PC-9 (cell line): ENCODE measurements at regions not wholly inside any gene's neighbourhood (a gene's known extent, or its start where the extent isn't known, plus 50 kb on each side); places are given as distances from the start of the nearest gene placed in this dataset.

Experiments
- BruUV-seq: library from RNA; stranded (reverse); fragments of 400-500 nt; replicated peaks from 2 replicates; lab custom pipeline; 2021; lab: Mats Ljungman, UMichigan
- CTCF ChIA-PET: fragments of 300-600 bp; sonication (Branson Sonifier 250); formaldehyde crosslinking; loops from one replicate; lab custom pipeline; 2022; ENCODE audit warnings: antibody characterized with exemption; lab: Charles Lee
- POLR2A ChIA-PET: fragments of 300-600 bp; sonication (Branson Sonifier 250); formaldehyde crosslinking; loops from one replicate; lab custom pipeline; 2022; ENCODE audit warnings: antibody characterized with exemption; ENCODE audit not compliant: unreplicated experiment; lab: Charles Lee
- DNase-seq, 2 experiments: peaks; one replicate each; pipeline versions ENCODE4 v3.0.0 to v3.0.0-alpha.2; 2015 to 2022; ENCODE audit warnings: mixed read lengths in 1 of 2
- H2AFZ ChIP-seq: fragments of 200-600 bp; sonication (generic); 2 replicates; pipeline ENCODE4 v1.8.1; 2017; ENCODE audit warnings: antibody characterized with exemption
- H3F3A ChIP-seq: fragments of 200-600 bp; sonication (generic); 2 replicates; pipeline ENCODE4 v1.8.1; 2017; ENCODE audit warnings: antibody characterized with exemption, mild to moderate bottlenecking, low read depth; ENCODE audit not compliant: insufficient read depth
- H3K27ac ChIP-seq: fragments of 200-600 bp; sonication (generic); 2 replicates; pipeline ENCODE4 v1.6.1; 2016; ENCODE audit warnings: mixed run types
- H3K27me3 ChIP-seq: fragments of 200-600 bp; sonication (generic); 2 replicates; pipeline ENCODE4 v1.6.1; 2016; ENCODE audit warnings: low read depth, mixed run types; ENCODE audit not compliant: insufficient read depth
- H3K36me3 ChIP-seq: fragments of 200-600 bp; sonication (generic); 2 replicates; pipeline ENCODE4 v1.6.1; 2016; ENCODE audit warnings: low read depth, mixed run types
- H3K4me1 ChIP-seq: fragments of 200-600 bp; sonication (generic); replicated peaks from 2 replicates; pipeline ENCODE4 v1.6.1; 2016; ENCODE audit warnings: mixed run types; ENCODE audit not compliant: insufficient read depth
- H3K4me2 ChIP-seq: fragments of 200-600 bp; sonication (generic); 2 replicates; pipeline ENCODE4 v1.6.1; 2017; ENCODE audit warnings: mixed run types
- H3K4me3 ChIP-seq: fragments of 200-600 bp; sonication (generic); 2 replicates; pipeline ENCODE4 v1.6.1; 2016; ENCODE audit warnings: mixed run types
- H3K79me2 ChIP-seq: fragments of 200-600 bp; sonication (generic); 2 replicates; pipeline ENCODE4 v1.6.1; 2017; ENCODE audit warnings: low read depth, mixed run types
- H3K9me2 ChIP-seq: fragments of 200-600 bp; sonication (generic); 2 replicates; pipeline ENCODE4 v1.8.1; 2017; ENCODE audit warnings: mild to moderate bottlenecking; ENCODE audit not compliant: insufficient read depth
- H3K9me3 ChIP-seq: fragments of 200-600 bp; sonication (generic); 2 replicates; pipeline ENCODE4 v1.8.1; 2016; ENCODE audit warnings: low read depth; ENCODE audit not compliant: insufficient read depth
- H4K20me1 ChIP-seq: fragments of 200-600 bp; sonication (generic); 2 replicates; pipeline ENCODE4 v1.8.1; 2017; ENCODE audit not compliant: insufficient read depth
- EZH2 ChIP-seq: fragments of 200-600 bp; sonication (generic); IDR thresholded peaks from 2 replicates; pipeline ENCODE4 v1.8.0; 2017; ENCODE audit warnings: antibody characterized with exemption, low read depth
- intact Hi-C: fragments of 100-400 bp; cut with micrococcal nuclease; formaldehyde crosslinking; loops from one replicate; pipeline ENCODE4 v1.10.0; 2022; ENCODE audit not compliant: unreplicated experiment
- TF ChIP-seq, protein P1 (sequence below): fragments of 200-600 bp; sonication (generic); conservative IDR thresholded peaks from 2 replicates; pipeline ENCODE4 v1.6.1; 2017; ENCODE audit warnings: mixed run types, antibody characterized with exemption, mild to moderate bottlenecking, moderate library complexity

DNA sequence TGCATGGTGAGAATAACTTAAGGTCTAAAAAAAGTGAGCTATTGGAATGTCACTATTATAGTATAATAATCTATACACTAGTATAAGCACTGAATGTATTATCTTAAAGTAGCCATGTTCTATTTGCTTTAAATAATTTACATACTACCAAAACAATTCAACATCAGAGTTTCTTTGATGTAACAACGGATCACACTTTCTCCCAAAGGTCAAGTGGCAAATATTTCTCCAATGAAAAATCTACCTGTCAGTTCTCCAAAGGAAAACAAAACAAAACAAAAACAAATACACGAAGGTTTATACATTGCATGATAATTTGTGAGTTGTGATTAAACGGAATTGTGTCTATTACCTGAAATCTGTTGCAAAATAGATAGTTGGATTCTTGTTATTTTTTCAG is 581.4 kb downstream of the USP25 start:
- H3K79me2 ChIP-seq: no peaks in the 10 kb centered on the region
- BruUV-seq: no TSS peak
- H3F3A ChIP-seq: no peaks in the 10 kb centered on the region
- H3K4me3 ChIP-seq: no peak overlapping the region
- H3K9me3 ChIP-seq: no peaks in the 10 kb centered on the region; the same call in 1 of the 2 replicates
- DNase-seq: no peak
- CTCF ChIA-PET: no interaction called here
- no peaks in the 10 kb centered on the region for H3K9me2 ChIP-seq
- H3K4me1 ChIP-seq: no peaks in the 10 kb centered on the region
- H3K4me2 ChIP-seq: no peak overlapping the region
- H4K20me1 ChIP-seq: no peaks in the 10 kb centered on the region
- H3K27me3 ChIP-seq: no peaks in the 10 kb centered on the region
- no peak overlapping the region for H2AFZ ChIP-seq
- POLR2A ChIA-PET: no interaction called here
- no peak overlapping the region for H3K27ac ChIP-seq
- H3K36me3 ChIP-seq: no peaks in the 10 kb centered on the region
- intact Hi-C loops: no loop called here
- TF ChIP-seq, protein P1, sequence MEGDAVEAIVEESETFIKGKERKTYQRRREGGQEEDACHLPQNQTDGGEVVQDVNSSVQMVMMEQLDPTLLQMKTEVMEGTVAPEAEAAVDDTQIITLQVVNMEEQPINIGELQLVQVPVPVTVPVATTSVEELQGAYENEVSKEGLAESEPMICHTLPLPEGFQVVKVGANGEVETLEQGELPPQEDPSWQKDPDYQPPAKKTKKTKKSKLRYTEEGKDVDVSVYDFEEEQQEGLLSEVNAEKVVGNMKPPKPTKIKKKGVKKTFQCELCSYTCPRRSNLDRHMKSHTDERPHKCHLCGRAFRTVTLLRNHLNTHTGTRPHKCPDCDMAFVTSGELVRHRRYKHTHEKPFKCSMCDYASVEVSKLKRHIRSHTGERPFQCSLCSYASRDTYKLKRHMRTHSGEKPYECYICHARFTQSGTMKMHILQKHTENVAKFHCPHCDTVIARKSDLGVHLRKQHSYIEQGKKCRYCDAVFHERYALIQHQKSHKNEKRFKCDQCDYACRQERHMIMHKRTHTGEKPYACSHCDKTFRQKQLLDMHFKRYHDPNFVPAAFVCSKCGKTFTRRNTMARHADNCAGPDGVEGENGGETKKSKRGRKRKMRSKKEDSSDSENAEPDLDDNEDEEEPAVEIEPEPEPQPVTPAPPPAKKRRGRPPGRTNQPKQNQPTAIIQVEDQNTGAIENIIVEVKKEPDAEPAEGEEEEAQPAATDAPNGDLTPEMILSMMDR: no peak
- no peak for TF ChIP-seq EZH2

GRCh38 chr21:16312321-16312720 is 582.5 kb downstream of the USP25 start:
- no peak overlapping the region for H3K4me3 ChIP-seq
- no TSS peak for BruUV-seq
- H2AFZ ChIP-seq: no peak overlapping the region
- CTCF ChIA-PET: no interaction called here
- H3K27ac ChIP-seq: no peak overlapping the region
- no peaks in the 10 kb centered on the region for H3K36me3 ChIP-seq
- no peaks in the 10 kb centered on the region; the same call in 1 of the 2 replicates for H3K9me3 ChIP-seq
- no peaks in the 10 kb centered on the region for H4K20me1 ChIP-seq
- no peaks in the 10 kb centered on the region for H3F3A ChIP-seq
- TF ChIP-seq, protein P1: no peak
- no peak for TF ChIP-seq EZH2
- H3K9me2 ChIP-seq: no peaks in the 10 kb centered on the region
- no peaks in the 10 kb centered on the region for H3K4me1 ChIP-seq
- no peaks in the 10 kb centered on the region for H3K27me3 ChIP-seq
- POLR2A ChIA-PET: interaction anchor here (0.6 kb wide), 1 partner anchor 340 kb away, joined by 6 read pairs; no protein-coding TSS in a partner anchor
- intact Hi-C loops: no loop called here
- DNase-seq: no peak
- no peak overlapping the region for H3K4me2 ChIP-seq
- H3K79me2 ChIP-seq: no peaks in the 10 kb centered on the region

GRCh38 chr21:16315223-16315622 is 585.4 kb downstream of the USP25 start:
- no peaks in the 10 kb centered on the region for H3K36me3 ChIP-seq
- no peak for DNase-seq
- ChIA-PET CTCF (no interaction called here), POLR2A (no interaction called here)
- H3K9me2 ChIP-seq: no peaks in the 10 kb centered on the region
- H4K20me1 ChIP-seq: no peaks in the 10 kb centered on the region
- H3K27ac ChIP-seq: no peak overlapping the region
- H3K79me2 ChIP-seq: no peaks in the 10 kb centered on the region
- H3K4me3 ChIP-seq: no peak overlapping the region
- H3F3A ChIP-seq: no peaks in the 10 kb centered on the region
- BruUV-seq: no TSS peak
- H3K4me1 ChIP-seq: no peaks in the 10 kb centered on the region
- no peaks in the 10 kb centered on the region for H3K27me3 ChIP-seq
- no peak overlapping the region for H3K4me2 ChIP-seq
- H3K9me3 ChIP-seq: no peaks in the 10 kb centered on the region; the same call in 1 of the 2 replicates
- H2AFZ ChIP-seq: no peak overlapping the region
- TF ChIP-seq EZH2: no peak
- intact Hi-C loops: no loop called here

DNA sequence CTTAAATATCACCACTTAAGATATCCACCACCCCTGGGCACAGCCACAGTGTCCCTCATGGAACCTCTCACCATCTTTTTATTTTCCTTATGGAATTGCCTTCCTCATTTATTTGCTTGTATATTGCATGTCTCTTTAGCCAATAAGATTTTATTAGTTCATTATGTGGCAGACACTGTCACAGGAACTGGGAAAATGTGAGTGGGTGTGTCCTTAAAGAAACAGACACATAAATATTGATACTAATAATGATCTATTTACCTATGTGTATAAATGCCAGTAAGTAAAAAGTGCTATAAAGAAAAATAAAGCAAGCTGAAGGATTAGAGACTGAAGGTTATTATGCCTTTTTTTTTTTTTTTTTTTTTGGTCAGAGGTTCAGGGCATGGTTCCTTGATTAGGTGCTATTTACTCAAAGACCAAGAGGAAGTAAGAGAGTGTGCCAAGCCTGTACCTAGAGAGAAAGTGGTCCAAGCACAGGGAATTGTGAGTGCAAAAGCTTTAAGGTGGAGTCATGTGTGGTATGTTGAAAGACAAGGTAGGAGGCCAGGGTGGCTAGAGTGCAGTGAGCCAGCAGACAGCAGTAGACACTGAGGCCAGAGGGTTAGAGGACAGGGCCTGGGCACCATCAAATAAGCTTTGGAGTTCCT is 589.0 kb downstream of the USP25 start:
- Histone ChIP-seq H3K27me3 (no peaks in the 10 kb centered on the region), H3K79me2 (no peaks in the 10 kb centered on the region), H3K9me2 (no peaks in the 10 kb centered on the region), H4K20me1 (no peaks in the 10 kb centered on the region), H3K4me1 (no peaks in the 10 kb centered on the region), H3K36me3 (no peaks in the 10 kb centered on the region), H2AFZ (no peak overlapping the region), H3K9me3 (no peaks in the 10 kb centered on the region), H3K4me3 (no peak overlapping the region), H3K4me2 (no peak overlapping the region), H3K27ac (no peak overlapping the region), H3F3A (no peaks in the 10 kb centered on the region)
- ChIA-PET POLR2A (no interaction called here), CTCF (no interaction called here)
- DNase-seq: no peak
- BruUV-seq: no TSS peak
- intact Hi-C loops: no loop called here
- no peak for TF ChIP-seq EZH2
- TF ChIP-seq, protein P1: no peak
